Stimulated activated CD4-positive, alpha-beta T cell treated with anti-CD3 and anti-CD28 coated beads, Interleukin-4, amount 100 ng/mL, for 4 hours (primary cell): ENCODE measurements at regions not wholly inside any gene's neighbourhood (a gene's known extent, or its start where the extent isn't known, plus 50 kb on each side); places are given as distances from the start of the nearest gene placed in this dataset.
"Not testable (repeated sequence)": the region's sequence is repeated elsewhere in the genome, so short reads cannot be mapped to it uniquely, and the experiment has no call there.

ENCODE experiments used
- DNase-seq, 2 experiments: peaks; one replicate each; pipeline ENCODE4 v3.0.0-alpha.2; 2020

DNA sequence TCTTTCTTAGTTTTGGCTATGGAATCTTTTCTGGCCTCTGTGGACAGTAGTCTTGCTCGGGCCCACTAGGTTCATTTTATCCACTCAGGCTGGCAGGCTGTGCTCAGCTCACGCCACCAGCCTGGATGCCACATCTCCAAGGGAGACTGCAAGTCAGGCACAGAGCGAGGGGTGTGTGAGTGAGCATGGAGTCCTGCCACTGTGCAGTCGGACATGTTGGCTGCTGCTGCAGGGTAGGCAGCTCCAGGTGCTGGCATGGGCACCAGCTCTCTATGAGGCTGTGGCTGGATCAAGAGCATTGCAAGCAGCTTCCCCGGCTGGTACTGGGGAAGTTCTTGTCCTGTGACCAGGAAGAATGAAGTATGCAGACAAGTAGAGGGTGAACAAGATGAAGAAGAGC is 158.9 kb downstream of the PCTP start:
- DNase-seq: no peak

GRCh38 chr17:55911186-55911585 is 160.3 kb downstream of the PCTP start:
- no peak for DNase-seq

DNA sequence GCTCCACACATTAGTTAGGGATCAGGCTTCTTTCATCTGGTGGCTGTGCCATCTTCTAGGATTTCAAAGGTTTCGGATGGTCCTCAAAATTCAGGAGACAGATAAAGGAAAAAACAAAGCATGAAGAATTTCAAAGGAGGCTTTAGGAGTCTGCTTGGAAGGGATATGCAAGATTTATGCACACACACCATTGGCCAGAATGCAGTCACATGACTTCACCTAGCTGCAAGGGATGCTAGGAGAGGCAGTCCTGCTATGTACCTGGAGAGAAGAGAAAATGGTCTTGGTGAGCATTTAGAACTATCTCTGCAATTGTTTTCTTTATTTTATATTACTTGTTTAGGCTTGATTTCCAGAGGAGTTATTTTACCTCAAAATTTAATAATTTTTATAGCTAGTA is 174.6 kb downstream of the PCTP start:
- no peak for DNase-seq

GRCh38 chr17:55926276-55926990 is 175.6 kb downstream of the PCTP start:
- DNase-seq: no peak

DNA sequence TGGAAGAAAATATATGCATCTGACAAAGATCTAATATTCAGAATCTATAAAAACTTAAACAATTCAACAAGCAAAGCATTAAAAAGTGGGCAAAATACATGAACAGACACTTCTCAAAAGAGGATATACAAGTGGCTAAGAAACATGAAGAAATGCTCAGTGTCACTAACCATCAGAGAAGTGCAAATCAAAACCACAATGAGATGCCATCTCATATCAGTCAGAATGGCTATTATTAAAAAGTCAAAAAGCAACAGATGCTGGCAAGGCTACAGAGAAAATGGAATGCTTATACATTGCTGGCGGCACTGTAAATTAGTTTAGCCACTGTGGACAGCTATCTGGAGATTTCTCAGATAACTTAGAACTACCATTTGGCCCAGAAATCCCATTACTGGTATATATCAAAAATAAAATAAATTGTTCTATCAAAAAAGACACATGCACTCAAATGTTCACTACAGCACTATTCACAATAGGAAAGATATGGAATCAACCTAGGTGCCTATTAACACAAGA is 179.5 kb downstream of the PCTP start:
- no peak for DNase-seq

- no peak for DNase-seq
These were observed 180.6 kb downstream of the PCTP start for GRCh38 chr17:55931446-55931845.

- DNase-seq: no peak
These were observed 182.1 kb downstream of the PCTP start for GRCh38 chr17:55932973-55933372.

- not testable (repeated sequence) for DNase-seq
These were observed 188.4 kb downstream of the PCTP start for GRCh38 chr17:55939181-55939810.

- no peak for DNase-seq
These were observed 193.5 kb upstream of the ANKFN1 start for GRCh38 chr17:55959756-55960155.

GRCh38 chr17:55961386-55961785 is 191.9 kb upstream of the ANKFN1 start:
- DNase-seq: no peak

GRCh38 chr17:55962951-55963401 is 190.3 kb upstream of the ANKFN1 start:
- no peak for DNase-seq

- DNase-seq: no peak
These were observed 189.1 kb upstream of the ANKFN1 start for GRCh38 chr17:55964191-55964590.

DNA sequence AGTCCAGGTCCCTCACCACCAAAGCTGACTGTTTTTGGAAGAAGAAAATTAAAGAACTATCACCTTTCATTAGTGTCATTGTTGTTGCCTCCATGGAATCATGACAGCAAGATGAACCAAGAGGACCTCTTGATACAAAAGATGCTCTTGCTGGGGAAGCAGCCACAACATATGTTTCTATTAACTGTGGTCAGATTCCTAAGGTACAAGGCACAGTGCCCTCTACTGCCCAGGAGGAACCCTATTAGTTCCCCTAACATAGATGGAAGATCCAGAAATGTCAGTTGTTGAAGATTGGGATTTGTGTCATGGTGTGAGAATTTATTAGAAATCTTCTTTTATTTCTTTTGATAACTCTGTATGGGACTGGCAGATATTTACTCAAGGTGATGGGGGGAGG is 188.2 kb upstream of the ANKFN1 start:
- no peak for DNase-seq

DNA sequence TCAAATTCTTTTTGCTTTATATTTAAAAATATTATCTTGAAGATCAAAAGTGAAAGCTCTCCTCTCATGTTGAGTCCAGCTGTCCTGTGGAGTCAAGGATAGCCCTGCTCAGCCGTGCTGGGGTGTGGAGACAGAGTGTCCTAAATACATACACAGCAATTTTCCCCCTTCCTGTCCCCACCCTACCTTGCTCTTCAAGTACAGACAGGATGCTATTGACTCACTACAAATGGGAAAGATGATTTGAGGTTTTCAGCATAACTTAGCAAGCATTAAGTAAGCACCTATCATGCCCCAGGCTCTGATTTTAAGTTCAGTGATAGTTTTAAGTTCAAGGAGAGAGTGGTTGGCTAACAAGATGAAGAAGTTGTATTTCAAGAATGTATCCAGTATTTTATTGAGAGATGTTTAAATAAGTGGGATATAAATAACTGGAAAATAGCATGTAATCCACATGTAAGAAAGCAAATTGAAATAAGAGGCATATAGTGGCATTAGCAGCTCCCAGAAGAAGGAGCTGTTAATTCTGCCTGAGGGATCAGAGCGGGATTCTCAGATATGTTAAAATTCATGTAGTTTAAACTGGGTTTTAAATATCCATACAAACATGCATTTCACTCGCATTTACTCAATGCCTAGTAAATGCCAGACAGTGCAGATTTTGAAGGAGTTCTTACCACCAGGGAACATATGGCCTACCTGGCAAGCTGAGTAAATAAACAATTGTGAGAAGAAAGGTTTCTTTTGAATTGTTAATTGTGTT is 183.5 kb upstream of the ANKFN1 start:
- no peak for DNase-seq

- DNase-seq: no peak
These were observed 174.7 kb upstream of the ANKFN1 start for GRCh38 chr17:55978578-55978977.

DNA sequence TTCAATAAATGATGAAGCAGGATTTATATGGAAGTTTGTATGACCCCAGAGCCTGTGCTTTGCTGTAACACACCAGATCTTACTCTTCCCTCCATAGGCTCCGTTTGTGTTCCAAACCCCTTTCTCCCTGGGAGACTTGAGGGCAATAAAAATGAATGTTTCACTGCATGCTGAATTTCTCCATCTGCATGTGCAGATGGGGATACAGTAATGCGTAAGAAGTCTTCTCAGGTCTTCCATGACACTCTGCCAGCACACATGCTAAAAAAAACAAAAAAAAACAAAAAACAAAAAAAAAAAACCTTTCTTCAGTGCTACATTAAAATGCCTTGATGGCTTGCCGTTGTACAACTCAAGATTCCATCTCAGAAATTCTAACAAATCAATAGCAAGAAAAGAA is 170.2 kb upstream of the ANKFN1 start:
- no peak for DNase-seq

- no peak for DNase-seq
These were observed 166.5 kb upstream of the ANKFN1 start for GRCh38 chr17:55986817-55987216.

DNA sequence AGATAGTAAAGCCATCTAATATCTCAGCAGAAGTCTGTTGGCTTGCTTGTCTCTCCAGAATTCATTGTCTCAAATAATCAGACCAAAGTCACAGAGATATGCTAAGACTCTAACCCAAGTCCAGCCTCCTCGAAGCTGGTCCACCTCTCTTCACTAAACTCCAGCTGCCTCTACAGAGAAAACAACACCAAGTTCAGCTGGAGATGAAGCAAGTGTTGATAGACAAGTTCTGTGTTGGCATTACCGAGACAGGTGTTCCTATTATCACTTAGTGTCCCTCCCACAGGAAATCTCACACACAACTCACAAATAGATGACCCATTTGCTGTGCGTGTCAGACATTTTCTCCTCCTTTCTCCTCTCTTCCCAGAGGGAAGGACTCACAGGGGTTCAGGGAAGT is 164.4 kb upstream of the ANKFN1 start:
- DNase-seq: no peak

- DNase-seq: no peak
These were observed 162.8 kb upstream of the ANKFN1 start for GRCh38 chr17:55990332-55991006.

- DNase-seq: no peak
These were observed 156.4 kb upstream of the ANKFN1 start for GRCh38 chr17:55996826-55997225.

DNA sequence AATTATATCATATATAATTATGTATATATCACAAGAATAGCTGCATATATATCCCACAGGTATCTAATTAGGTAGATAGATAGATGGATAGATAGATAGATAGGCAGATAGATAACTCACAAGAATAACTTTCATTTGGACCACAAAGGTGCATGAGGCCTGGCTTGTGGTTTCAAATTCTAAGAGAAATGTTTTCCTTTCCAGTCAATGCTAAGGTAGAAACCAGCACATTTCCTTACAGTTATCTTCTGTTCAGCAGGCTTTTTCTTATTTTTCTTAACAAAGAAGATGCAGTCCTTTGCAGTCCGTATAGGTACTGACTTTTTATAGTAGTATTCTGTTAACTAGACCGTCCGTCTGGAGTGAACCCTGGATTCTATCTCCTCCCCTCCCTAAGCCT is 152.9 kb upstream of the ANKFN1 start:
- DNase-seq: no peak

GRCh38 chr17:56002656-56003055 is 150.6 kb upstream of the ANKFN1 start:
- not testable (repeated sequence) for DNase-seq
